AG04450 (cell line): ENCODE measurements at regions not wholly inside any gene's neighbourhood (a gene's known extent, or its start where the extent isn't known, plus 50 kb on each side); places are given as distances from the start of the nearest gene placed in this dataset.
A peak's percentile ranks its signal among the peaks of the same experiment; 100 is the strongest.

Experiments used
- CTCF ChIA-PET: fragments of 300-600, 350-600 bp; formaldehyde crosslinking; extraction: SDS; loops from one replicate; lab custom pipeline; 2022; ENCODE audit warnings: antibody characterized with exemption, inconsistent platforms; lab: Charles Lee
- POLR2A ChIA-PET: fragments of 350-600 bp; formaldehyde crosslinking; extraction: SDS; loops from one replicate; lab custom pipeline; 2021; ENCODE audit warnings: antibody characterized with exemption, inconsistent platforms; lab: Yijun Ruan, JAX
- DNase-seq: peaks from one replicate; pipeline ENCODE4 v3.0.0-alpha.2; 2011; ENCODE audit warnings: low read depth, low spot score
- H3K27ac ChIP-seq: one replicate; pipeline ENCODE4 v1.5.1; 2012; ENCODE audit warnings: low read depth, low read length, control low read depth
- H3K27me3 ChIP-seq: one replicate; pipeline ENCODE4 v1.6.0; 2012; ENCODE audit warnings: low read length; ENCODE audit not compliant: control insufficient read depth, insufficient read depth
- H3K4me3 ChIP-seq: 2 replicates; pipeline ENCODE4 v1.5.1; 2011; ENCODE audit warnings: mild to moderate bottlenecking, low read depth, low read length, control low read depth
- H3K9me3 ChIP-seq: 2 replicates; pipeline ENCODE4 v1.5.1; 2012; ENCODE audit warnings: low read length; ENCODE audit not compliant: control insufficient read depth, insufficient read depth
- CTCF ChIP-seq: IDR thresholded peaks from 2 replicates; pipeline ENCODE4 v1.5.1; 2011; ENCODE audit warnings: low read depth, low read length, control low read depth, inconsistent platforms

- POLR2A ChIA-PET = no interaction called here
- peaks cover 7% of the 10 kb centered on the region; the same call in 1 of the 2 replicates for H3K9me3 ChIP-seq
- H3K27ac ChIP-seq = no peak overlapping the region
- DNase-seq = no peak
- no peaks in the 10 kb centered on the region for H3K27me3 ChIP-seq
- CTCF ChIA-PET = no interaction called here
- H3K4me3 ChIP-seq = no peak overlapping the region
- TF ChIP-seq CTCF = no peak
Observed at GRCh38 chr2:221068123-221068522, 504.0 kb downstream of the EPHA4 start.

- no peak for TF ChIP-seq CTCF
- H3K27ac ChIP-seq = no peak overlapping the region
- no peak for DNase-seq
- H3K27me3 ChIP-seq = no peaks in the 10 kb centered on the region
- ChIA-PET CTCF (no interaction called here), POLR2A (no interaction called here)
- H3K4me3 ChIP-seq = no peak overlapping the region
- H3K9me3 ChIP-seq = peaks cover 7% of the 10 kb centered on the region; the same call in 1 of the 2 replicates
Observed at GRCh38 chr2:221070106-221070505, 502.0 kb downstream of the EPHA4 start.

- Histone ChIP-seq H3K4me3 (no peak overlapping the region), H3K27ac (no peak overlapping the region), H3K27me3 (no peaks in the 10 kb centered on the region), H3K9me3 (peaks cover 7% of the 10 kb centered on the region; the same call in 1 of the 2 replicates)
- no peak for TF ChIP-seq CTCF
- POLR2A ChIA-PET = no interaction called here
- CTCF ChIA-PET = interaction anchor here (0.6 to 0.9 kb wide), 2 partner anchors 11 to 518 kb away, joined by 3 to 5 read pairs; no protein-coding TSS in a partner anchor
- no peak for DNase-seq
Observed at GRCh38 chr2:221073326-221074049, 498.6 kb downstream of the EPHA4 start.

- CTCF ChIA-PET = interaction anchor here (0.6 kb wide), 1 partner anchor 518 kb away, joined by 3 read pairs; no protein-coding TSS in a partner anchor
- no peak for DNase-seq
- no peaks in the 10 kb centered on the region for H3K27me3 ChIP-seq
- POLR2A ChIA-PET = no interaction called here
- no peak overlapping the region for H3K27ac ChIP-seq
- H3K4me3 ChIP-seq = no peak overlapping the region
- H3K9me3 ChIP-seq = peaks cover 7% of the 10 kb centered on the region; the same call in 1 of the 2 replicates
- TF ChIP-seq CTCF = no peak
Observed at GRCh38 chr2:221074238-221074637, 497.9 kb downstream of the EPHA4 start.

- DNase-seq = peak; percentile 62
- Histone ChIP-seq H3K4me3 (no peak overlapping the region), H3K9me3 (peaks cover 7% of the 10 kb centered on the region; the same call in 1 of the 2 replicates), H3K27ac (peak overlapping the region; percentile 25), H3K27me3 (no peaks in the 10 kb centered on the region)
- no peak for TF ChIP-seq CTCF
- ChIA-PET POLR2A (no interaction called here), CTCF (no interaction called here)
Observed at GRCh38 chr2:221075203-221075602, 496.9 kb downstream of the EPHA4 start.
